ENCODE measurements at regions not wholly inside any gene's neighbourhood (a gene's known extent, or its start where the extent isn't known, plus 50 kb on each side); places are given as distances from the start of the nearest gene placed in this dataset.
A peak's percentile ranks its signal among the peaks of the same experiment; 100 is the strongest.
"Not testable (repeated sequence)": the region's sequence is repeated elsewhere in the genome, so short reads cannot be mapped to it uniquely, and the experiment has no call there.

DNA sequence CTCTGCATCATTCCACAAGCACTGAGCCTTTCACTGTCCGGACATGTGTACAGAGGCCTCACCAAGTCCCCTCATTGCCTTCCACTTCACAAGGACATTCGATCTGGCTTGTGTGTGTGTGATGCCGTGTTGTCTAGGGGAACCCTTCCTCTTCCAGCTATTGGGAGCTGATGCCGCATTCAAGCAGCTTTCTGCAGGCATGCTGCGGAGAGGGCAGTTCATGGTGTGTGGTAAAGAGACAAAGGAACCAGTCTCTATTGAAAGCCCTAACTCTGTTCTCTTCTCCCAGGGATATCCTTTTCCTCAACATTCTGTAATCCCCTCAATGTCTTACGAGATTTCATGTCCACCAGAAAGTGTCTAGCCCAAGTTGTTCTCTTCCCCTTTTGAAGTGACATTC is 141.6 kb downstream of the ALOX5 start:
- TF ChIP-seq, protein P1, sequence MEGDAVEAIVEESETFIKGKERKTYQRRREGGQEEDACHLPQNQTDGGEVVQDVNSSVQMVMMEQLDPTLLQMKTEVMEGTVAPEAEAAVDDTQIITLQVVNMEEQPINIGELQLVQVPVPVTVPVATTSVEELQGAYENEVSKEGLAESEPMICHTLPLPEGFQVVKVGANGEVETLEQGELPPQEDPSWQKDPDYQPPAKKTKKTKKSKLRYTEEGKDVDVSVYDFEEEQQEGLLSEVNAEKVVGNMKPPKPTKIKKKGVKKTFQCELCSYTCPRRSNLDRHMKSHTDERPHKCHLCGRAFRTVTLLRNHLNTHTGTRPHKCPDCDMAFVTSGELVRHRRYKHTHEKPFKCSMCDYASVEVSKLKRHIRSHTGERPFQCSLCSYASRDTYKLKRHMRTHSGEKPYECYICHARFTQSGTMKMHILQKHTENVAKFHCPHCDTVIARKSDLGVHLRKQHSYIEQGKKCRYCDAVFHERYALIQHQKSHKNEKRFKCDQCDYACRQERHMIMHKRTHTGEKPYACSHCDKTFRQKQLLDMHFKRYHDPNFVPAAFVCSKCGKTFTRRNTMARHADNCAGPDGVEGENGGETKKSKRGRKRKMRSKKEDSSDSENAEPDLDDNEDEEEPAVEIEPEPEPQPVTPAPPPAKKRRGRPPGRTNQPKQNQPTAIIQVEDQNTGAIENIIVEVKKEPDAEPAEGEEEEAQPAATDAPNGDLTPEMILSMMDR (conservative IDR thresholded peaks at IDR 0.05; ENCODE audit: low read length), result no peak
- no peak overlapping the region for H3K4me3 ChIP-seq (ENCODE audit: low read length)
- DNase-seq (ENCODE audit: low read depth), result no peak

- H3K4me3 ChIP-seq (ENCODE audit: low read length), result no peak overlapping the region
- peak; percentile 45 for DNase-seq (ENCODE audit: low read depth)
- TF ChIP-seq, protein P1 (conservative IDR thresholded peaks at IDR 0.05; ENCODE audit: low read length), result no peak
Measured at GRCh38 chr10:45514291-45515270, 140.6 kb downstream of the ALOX5 start.

- TF ChIP-seq, protein P1 (conservative IDR thresholded peaks at IDR 0.05; ENCODE audit: low read length), result no peak
- no peak overlapping the region for H3K4me3 ChIP-seq (ENCODE audit: low read length)
- DNase-seq (ENCODE audit: low read depth), result no peak
Measured at GRCh38 chr10:45513551-45513950, 139.5 kb downstream of the ALOX5 start.

GRCh38 chr10:45511926-45512325 is 137.9 kb downstream of the ALOX5 start:
- H3K4me3 ChIP-seq (ENCODE audit: low read length); DNase-seq (ENCODE audit: low read depth): not testable (repeated sequence)

DNA sequence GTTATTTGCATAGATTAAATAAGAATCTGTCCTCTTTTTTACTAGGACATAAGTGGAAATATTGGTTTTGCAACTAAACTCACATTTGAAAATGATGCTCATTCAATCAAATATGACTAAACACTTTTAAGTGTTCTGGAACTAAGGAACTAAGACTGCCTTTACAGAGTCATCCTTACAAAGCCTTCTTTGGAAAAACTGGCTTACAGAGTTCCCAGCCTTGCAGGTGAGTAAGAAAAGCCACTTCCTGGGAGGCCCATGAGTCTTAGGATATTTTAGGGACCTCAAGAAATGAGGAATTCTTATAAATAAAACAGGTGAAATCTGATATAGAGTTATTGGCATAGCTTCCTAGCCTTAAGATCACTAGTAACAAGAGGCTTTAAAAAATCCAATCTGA is 135.5 kb downstream of the ALOX5 start:
- H3K4me3 ChIP-seq (ENCODE audit: low read length), result no peak overlapping the region
- TF ChIP-seq, protein P1 (conservative IDR thresholded peaks at IDR 0.05; ENCODE audit: low read length), result no peak
- DNase-seq (ENCODE audit: low read depth), result no peak

DNA sequence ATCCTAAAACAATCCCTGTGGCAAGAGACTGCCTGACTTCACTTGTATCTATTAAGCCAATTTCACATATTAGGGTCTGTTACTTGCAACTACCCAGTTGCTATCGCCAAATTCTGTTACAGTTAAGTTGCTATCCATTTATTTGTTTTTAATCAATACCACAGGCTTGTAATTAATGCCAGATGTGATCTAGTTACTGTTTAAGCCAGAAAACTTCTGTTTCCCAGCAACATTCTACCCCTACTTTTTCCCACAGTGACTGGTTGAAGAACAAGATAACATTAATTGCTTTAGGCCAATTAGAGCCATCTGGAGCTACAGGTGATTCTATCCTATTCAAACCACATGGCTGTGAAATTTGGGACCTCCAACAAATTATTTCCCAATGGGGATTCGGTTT is 131.3 kb downstream of the ALOX5 start:
- DNase-seq (ENCODE audit: low read depth), result peak; percentile 47
- TF ChIP-seq, protein P1 (conservative IDR thresholded peaks at IDR 0.05; ENCODE audit: low read length), result no peak
- no peak overlapping the region for H3K4me3 ChIP-seq (ENCODE audit: low read length)

GRCh38 chr10:45502458-45502857 is 128.4 kb downstream of the ALOX5 start:
- no peak overlapping the region for H3K4me3 ChIP-seq (ENCODE audit: low read length)
- DNase-seq (ENCODE audit: low read depth), result no peak
- TF ChIP-seq, protein P1 (conservative IDR thresholded peaks at IDR 0.05; ENCODE audit: low read length), result no peak

Measured in AG10803 (cell line).